Tibial artery (tissue), 4 donors: ENCODE measurements at regions not wholly inside any gene's neighbourhood (a gene's known extent, or its start where the extent isn't known, plus 50 kb on each side); places are given as distances from the start of the nearest gene placed in this dataset.

ENCODE experiments used
- DNase-seq, 2 donors: peaks; one replicate each; pipeline ENCODE4 v3.0.0-alpha.2; 2019
- H3K27ac ChIP-seq, 2 donors: fragments of 200-600 bp; sonication (generic) in 1 of 2; 1 replicate in 1 of 2; 2 replicates in 1 of 2; pipeline ENCODE4 v1.5.1; 2018 to 2019; ENCODE audit warnings: mild to moderate bottlenecking in 1 of 2
- H3K27me3 ChIP-seq, 2 donors: fragments of 200-600 bp; sonication (generic) in 1 of 2; one replicate each; pipeline versions ENCODE4 v1.5.1 to v1.6.0; 2016 to 2019
- H3K36me3 ChIP-seq, 3 donors: fragments of 200-600 bp; sonication (generic) in 2 of 3; one replicate each; pipeline ENCODE4 v1.5.1; 2016 to 2019; ENCODE audit warnings: mild to moderate bottlenecking in 2 of 3
- H3K4me1 ChIP-seq, 4 donors: fragments of 200-600 bp; sonication (generic) in 2 of 4; 1 replicate in 3 of 4; 2 replicates in 1 of 4; pipeline ENCODE4 v1.5.1; 2016 to 2019
- H3K4me3 ChIP-seq, 2 donors: fragments of 200-600 bp; sonication (generic) in 1 of 2; 1 replicate in 1 of 2; 2 replicates in 1 of 2; pipeline ENCODE4 v1.5.1; 2018 to 2019; ENCODE audit warnings: mild to moderate bottlenecking in 2 of 2
- H3K9me3 ChIP-seq, 3 donors: fragments of 200-600 bp; sonication (generic) in 1 of 3; one replicate each; pipeline ENCODE4 v1.5.1; 2016 to 2019
- intact Hi-C: fragments of 100-400 bp; cut with DNase I; formaldehyde crosslinking; loops from one replicate; pipeline ENCODE4 v1.15.0; 2023; ENCODE audit warnings: low total_unique reads
- TF ChIP-seq, protein P1 (sequence below), 2 experiments: fragments of 200-600 bp in 1 of 2; fragments of 450-650 bp in 1 of 2; IDR thresholded peaks; one replicate each; pipeline ENCODE4 v1.5.1; 2017 to 2019; ENCODE audit warnings: antibody characterized with exemption in 2 of 2, mild to moderate bottlenecking in 1 of 2, moderate library complexity in 1 of 2

DNA sequence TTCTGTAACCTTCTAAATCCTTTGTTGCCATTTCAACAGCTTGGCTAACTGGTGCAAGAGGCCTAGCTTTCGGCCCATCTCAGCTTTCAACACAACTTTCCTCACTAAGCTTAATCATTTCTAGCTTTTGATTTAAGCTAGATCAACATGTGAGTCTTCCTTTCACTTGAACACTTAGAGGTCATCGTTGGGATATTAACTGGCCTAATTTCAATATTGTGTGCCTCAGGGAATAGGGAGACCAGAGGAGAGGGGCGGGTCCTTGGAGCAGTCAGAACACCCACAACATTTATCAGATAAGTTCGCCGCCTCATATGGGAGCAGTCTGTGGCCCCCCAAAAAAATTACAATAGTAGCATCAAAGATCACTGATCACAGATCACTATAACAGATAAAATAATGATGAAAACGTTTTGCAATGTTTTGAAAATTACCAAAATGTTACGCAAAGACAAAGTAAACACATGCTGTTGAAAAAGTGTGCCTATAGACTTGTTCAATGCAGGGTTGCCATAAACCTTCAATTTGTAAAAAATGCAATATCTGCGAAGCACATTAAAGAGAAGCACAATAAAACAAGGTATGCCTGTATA, 66.8 kb upstream of the PCSK1 start:
- Histone ChIP-seq H3K4me3 (no peak overlapping the region), H3K27me3 (no peaks in the 10 kb centered on the region), H3K36me3 (no peaks in the 10 kb centered on the region), H3K4me1 (no peaks in the 10 kb centered on the region), H3K9me3 (no peaks in the 10 kb centered on the region), H3K27ac (no peak overlapping the region)
- TF ChIP-seq, protein P1, sequence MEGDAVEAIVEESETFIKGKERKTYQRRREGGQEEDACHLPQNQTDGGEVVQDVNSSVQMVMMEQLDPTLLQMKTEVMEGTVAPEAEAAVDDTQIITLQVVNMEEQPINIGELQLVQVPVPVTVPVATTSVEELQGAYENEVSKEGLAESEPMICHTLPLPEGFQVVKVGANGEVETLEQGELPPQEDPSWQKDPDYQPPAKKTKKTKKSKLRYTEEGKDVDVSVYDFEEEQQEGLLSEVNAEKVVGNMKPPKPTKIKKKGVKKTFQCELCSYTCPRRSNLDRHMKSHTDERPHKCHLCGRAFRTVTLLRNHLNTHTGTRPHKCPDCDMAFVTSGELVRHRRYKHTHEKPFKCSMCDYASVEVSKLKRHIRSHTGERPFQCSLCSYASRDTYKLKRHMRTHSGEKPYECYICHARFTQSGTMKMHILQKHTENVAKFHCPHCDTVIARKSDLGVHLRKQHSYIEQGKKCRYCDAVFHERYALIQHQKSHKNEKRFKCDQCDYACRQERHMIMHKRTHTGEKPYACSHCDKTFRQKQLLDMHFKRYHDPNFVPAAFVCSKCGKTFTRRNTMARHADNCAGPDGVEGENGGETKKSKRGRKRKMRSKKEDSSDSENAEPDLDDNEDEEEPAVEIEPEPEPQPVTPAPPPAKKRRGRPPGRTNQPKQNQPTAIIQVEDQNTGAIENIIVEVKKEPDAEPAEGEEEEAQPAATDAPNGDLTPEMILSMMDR (IDR thresholded peaks at IDR 0.05): no peak
- DNase-seq: no peak
- intact Hi-C loops: no loop called here

DNA sequence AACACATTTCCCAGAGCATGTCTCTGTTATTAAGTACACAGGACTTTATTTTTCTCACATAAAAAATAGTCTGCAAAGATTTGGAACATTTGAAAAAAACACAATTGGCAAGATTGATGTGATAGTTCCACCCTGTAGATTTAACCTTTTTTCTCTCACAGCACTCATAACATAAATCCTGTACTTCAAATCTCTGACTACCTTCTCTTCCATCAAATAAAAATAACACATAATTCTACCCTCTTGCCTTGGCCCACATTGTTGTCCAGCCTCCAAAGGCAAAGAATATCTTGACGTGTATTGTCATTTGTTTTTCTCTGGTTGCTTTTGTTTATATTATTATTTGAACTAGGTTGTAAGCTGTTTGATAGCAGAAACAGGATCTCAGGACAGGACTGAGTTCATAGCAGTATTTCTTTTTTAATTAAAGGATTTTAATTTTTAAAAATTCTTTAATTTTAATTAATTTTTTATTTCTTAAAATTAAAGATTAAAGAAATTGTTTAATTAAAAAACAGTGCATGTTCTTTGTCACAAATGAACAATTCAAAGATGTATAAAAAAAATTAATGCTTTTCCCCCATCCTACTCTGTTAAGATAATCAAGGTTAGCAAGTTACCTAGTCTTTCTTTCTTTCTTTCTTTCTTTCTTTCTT, 69.1 kb upstream of the PCSK1 start:
- Histone ChIP-seq H3K27ac (no peak overlapping the region), H3K36me3 (no peaks in the 10 kb centered on the region), H3K4me3 (no peak overlapping the region), H3K9me3 (no peaks in the 10 kb centered on the region), H3K4me1 (no peaks in the 10 kb centered on the region), H3K27me3 (no peaks in the 10 kb centered on the region)
- DNase-seq: no peak
- TF ChIP-seq, protein P1 (IDR thresholded peaks at IDR 0.05): no peak
- intact Hi-C loops: no loop called here

DNA sequence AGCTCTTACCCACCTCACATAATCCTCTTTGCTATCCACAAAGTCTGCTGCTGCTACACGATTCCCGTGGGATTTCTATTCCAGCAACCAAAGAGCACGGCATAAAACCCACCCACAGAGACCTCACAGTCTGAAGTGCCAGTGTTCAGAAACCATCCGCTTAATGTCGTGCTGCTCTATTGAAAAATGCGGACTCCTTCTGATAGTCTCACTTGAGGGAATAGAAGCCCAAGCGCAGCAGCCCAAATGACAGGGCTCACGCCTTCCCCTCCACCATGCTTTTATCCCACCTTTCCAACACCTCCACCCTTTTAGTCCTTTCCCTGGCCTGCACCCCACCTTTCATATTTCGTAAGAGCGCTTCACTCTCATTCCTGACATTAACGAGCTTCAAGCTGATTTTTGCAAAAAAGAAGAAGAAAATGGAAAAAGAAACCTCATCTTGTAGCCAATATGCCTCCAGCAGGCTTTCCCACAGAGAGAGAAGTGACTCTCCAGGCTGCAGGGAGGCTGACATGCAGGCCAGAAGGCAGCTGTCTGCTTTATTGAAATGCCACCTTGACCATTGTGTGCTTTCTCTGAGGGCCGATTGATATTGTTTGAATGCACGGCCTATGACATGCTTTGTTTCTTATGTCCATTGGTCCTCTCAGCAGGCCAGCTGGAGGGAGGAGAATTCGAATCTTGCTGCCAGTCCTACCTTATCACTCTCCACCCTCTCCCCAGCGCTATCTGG, 70.6 kb upstream of the PCSK1 start:
- Histone ChIP-seq H3K36me3 (no peaks in the 10 kb centered on the region), H3K27me3 (no peaks in the 10 kb centered on the region), H3K4me3 (no peak overlapping the region), H3K27ac (no peak overlapping the region), H3K4me1 (no peaks in the 10 kb centered on the region), H3K9me3 (no peaks in the 10 kb centered on the region)
- intact Hi-C loops: no loop called here
- TF ChIP-seq, protein P1 (IDR thresholded peaks at IDR 0.05): no peak
- DNase-seq: no peak

DNA sequence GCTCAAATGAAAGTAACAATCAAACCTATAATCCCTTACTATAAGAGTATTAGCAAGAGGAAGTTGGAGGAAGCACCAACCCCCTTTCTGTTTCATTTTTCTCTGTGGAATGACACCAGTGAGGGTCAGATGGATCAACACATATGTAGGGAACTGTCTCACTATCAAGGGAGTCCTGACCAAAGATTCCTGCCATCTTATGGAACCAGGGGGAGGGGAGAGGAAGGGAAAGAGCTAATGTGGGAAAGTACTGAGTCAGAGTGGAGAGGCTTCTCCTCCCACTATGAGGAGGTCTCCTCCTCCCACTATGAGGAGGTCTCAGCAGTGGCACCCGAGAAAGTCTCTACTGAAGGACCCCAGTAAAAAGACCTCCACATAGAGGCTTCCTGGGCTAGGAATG, 73.3 kb upstream of the PCSK1 start:
- no peak overlapping the region for H3K4me3 ChIP-seq
- no peak for DNase-seq
- TF ChIP-seq, protein P1 (IDR thresholded peaks at IDR 0.05): no peak

DNA sequence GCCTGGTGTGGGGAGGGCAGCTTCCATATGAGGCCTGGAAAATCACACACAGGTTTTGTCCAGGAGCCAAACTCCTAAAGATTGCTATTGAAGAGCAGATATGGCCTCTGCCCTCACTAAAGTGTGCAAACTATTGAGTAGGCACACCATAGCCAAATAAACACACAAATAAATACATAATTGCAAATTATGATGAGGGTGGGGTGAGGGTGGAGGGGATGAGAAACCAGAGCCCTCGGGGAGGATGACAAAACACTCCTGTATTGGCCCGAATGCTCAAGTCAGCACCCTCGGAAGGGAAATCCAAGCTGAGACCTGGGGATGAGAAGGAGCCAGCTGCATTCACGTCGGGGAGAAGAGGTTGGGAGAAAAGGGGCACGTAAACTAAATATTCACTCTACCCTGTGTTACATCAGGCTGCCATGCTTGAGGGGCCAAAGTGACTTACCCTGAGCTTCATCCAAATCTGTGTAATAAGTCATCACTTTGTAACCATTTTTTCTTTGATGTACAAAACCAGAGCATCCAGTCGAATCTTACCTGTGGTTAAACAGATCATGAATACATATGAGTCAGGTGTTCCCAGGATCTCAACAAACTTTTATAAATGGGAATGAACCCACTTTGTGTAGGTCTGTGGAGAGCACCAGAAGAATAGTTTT, 73.9 kb upstream of the PCSK1 start:
- DNase-seq: no peak
- Histone ChIP-seq H3K27ac (no peak overlapping the region), H3K27me3 (no peaks in the 10 kb centered on the region), H3K4me1 (peaks cover 0 to 5% (median 0%) of the 10 kb centered on the region in 4 donors), H3K4me3 (no peak overlapping the region), H3K9me3 (no peaks in the 10 kb centered on the region), H3K36me3 (no peaks in the 10 kb centered on the region)
- intact Hi-C loops: no loop called here
- TF ChIP-seq, protein P1 (IDR thresholded peaks at IDR 0.05): no peak

More for the DNA sequence above, 73.3 kb upstream of the PCSK1 start:
- intact Hi-C loops: no loop called here
- peaks cover 0 to 5% (median 0%) of the 10 kb centered on the region in 4 donors for H3K4me1 ChIP-seq
- H3K9me3 ChIP-seq: no peaks in the 10 kb centered on the region
- no peaks in the 10 kb centered on the region for H3K27me3 ChIP-seq
- H3K27ac ChIP-seq: no peak overlapping the region
- no peaks in the 10 kb centered on the region for H3K36me3 ChIP-seq
